Panc1 (cell line): ENCODE measurements at regions not wholly inside any gene's neighbourhood (a gene's known extent, or its start where the extent isn't known, plus 50 kb on each side); places are given as distances from the start of the nearest gene placed in this dataset.

Source experiments
- ATAC-seq: fragments of 200-7000 bp; cut with Tn5 transposase; 2 replicates; pipeline ENCODE4 v1.9.1; 2020; ENCODE audit warnings: mild to moderate bottlenecking, moderate library complexity
- BruUV-seq: library from RNA; stranded (reverse); fragments of 400-500 nt; replicated peaks from 2 replicates; lab custom pipeline; 2021; lab: Mats Ljungman, UMichigan
- CTCF ChIA-PET: fragments of 300-600 bp; sonication (Branson Sonifier 250); formaldehyde crosslinking; loops from one replicate; lab custom pipeline; 2022; ENCODE audit warnings: antibody characterized with exemption; lab: Charles Lee
- POLR2A ChIA-PET: fragments of 300-600 bp; sonication (Branson Sonifier 250); formaldehyde crosslinking; loops from one replicate; lab custom pipeline; 2022; ENCODE audit warnings: antibody characterized with exemption; lab: Charles Lee
- DNase-seq: peaks from one replicate; pipeline ENCODE4 v3.0.0-alpha.2; 2010; ENCODE audit warnings: low read depth, low spot score
- H3K27ac ChIP-seq: 2 replicates; pipeline ENCODE4 v1.5.1; 2011; ENCODE audit warnings: mild to moderate bottlenecking, low read length, inconsistent platforms
- H3K27me3 ChIP-seq: fragments of 200-500 bp; sonication (Bioruptor generic); 2 replicates; pipeline ENCODE4 v1.6.0; 2014; ENCODE audit warnings: low read length, inconsistent platforms; ENCODE audit not compliant: control insufficient read depth, insufficient read depth
- H3K36me3 ChIP-seq: fragments of 200-500 bp; sonication (Bioruptor generic); 2 replicates; pipeline ENCODE4 v1.5.1; 2014; ENCODE audit warnings: inconsistent platforms, mild to moderate bottlenecking, low read length, moderate library complexity; ENCODE audit not compliant: control insufficient read depth, insufficient read depth
- H3K4me1 ChIP-seq: 2 replicates; pipeline ENCODE4 v1.5.1; 2011; ENCODE audit warnings: inconsistent platforms, mild to moderate bottlenecking, low read length, moderate library complexity; ENCODE audit not compliant: control insufficient read depth, insufficient read depth
- H3K4me3 ChIP-seq, 2 experiments: 2 replicates each; pipeline ENCODE4 v1.5.1; 2011 to 2012; ENCODE audit warnings: low read depth in 2 of 2, low read length in 2 of 2, mild to moderate bottlenecking in 2 of 2, inconsistent platforms in 1 of 2, moderate library complexity in 1 of 2
- H3K9me3 ChIP-seq: fragments of 200-500 bp; sonication (Bioruptor generic); 2 replicates; pipeline ENCODE4 v1.5.1; 2014; ENCODE audit warnings: low read depth, mild to moderate bottlenecking, inconsistent platforms, low read length, moderate library complexity; ENCODE audit not compliant: control insufficient read depth, insufficient read depth
- POLR2AphosphoS5 ChIP-seq: IDR thresholded peaks from 2 replicates; pipeline ENCODE4 v1.6.1; 2012; ENCODE audit warnings: mild to moderate bottlenecking, low read depth, low read length, moderate library complexity
- SIN3A ChIP-seq: IDR thresholded peaks from 2 replicates; pipeline ENCODE4 v1.6.1; 2012; ENCODE audit warnings: low read depth, mild to moderate bottlenecking, low read length, moderate library complexity, borderline replicate concordance; ENCODE audit not compliant: insufficient read depth
- TCF7L2 ChIP-seq: IDR thresholded peaks from 2 replicates; pipeline ENCODE4 v1.6.1; 2011; ENCODE audit warnings: mild to moderate bottlenecking, low read depth, low read length, inconsistent platforms
- in situ Hi-C: cut with HindIII; loops from 2 replicates; pipeline ENCODE4 v1.10.0; 2016; ENCODE audit warnings: low sequenced_read_pairs, low pct_unique_long_range_greater_than_20kb
- intact Hi-C: fragments of 100-400 bp; cut with micrococcal nuclease; formaldehyde crosslinking; loops from one replicate; pipeline ENCODE4 v1.10.0; 2022; ENCODE audit not compliant: unreplicated experiment
- TF ChIP-seq, protein P1 (sequence below), 2 experiments: IDR thresholded peaks; 2 replicates each; pipeline ENCODE4 v1.6.1; 2011 to 2012; ENCODE audit warnings: low read depth in 2 of 2, control low read depth in 1 of 2, low read length in 1 of 2, mild to moderate bottlenecking in 1 of 2, moderate library complexity in 1 of 2; ENCODE audit not compliant: insufficient read depth in 1 of 2
- TF ChIP-seq, protein P2 (sequence below): fragments of 450-650 bp; IDR thresholded peaks from 2 replicates; pipeline ENCODE4 v1.5.1; 2017; ENCODE audit warnings: mild to moderate bottlenecking

DNA sequence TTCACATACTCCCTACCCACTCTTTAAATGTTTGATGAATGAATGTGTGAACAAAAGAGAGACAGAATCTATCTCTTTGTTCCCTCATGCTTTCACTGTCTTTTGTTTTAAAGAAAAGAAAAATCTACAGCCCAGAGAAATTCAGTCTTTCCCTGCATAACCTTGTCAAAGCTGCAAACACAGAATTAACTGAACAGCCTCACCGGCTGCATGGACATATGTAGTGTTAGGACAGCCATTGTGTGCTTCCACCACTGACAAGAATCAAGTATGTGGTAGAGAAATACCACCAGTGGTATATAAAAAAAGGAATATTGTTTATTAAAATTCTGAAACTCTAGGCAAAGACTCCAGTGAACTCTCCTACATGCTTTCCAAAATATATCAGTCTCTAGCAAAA is 348.4 kb upstream of the NBEA start:
- no peak overlapping the region for H3K4me3 ChIP-seq
- CTCF ChIA-PET = no interaction called here
- POLR2A ChIA-PET = no interaction called here
- ATAC-seq (no peak), DNase-seq (no peak)
- H3K4me1 ChIP-seq = no peaks in the 10 kb centered on the region
- no peaks in the 10 kb centered on the region for H3K36me3 ChIP-seq
- intact Hi-C loops (no loop called here), in situ Hi-C loops (no loop called here)
- H3K9me3 ChIP-seq = no peaks in the 10 kb centered on the region; the same call in 1 of the 2 replicates
- no peaks in the 10 kb centered on the region for H3K27me3 ChIP-seq
- H3K27ac ChIP-seq = no peak overlapping the region
- TF ChIP-seq, protein P1, sequence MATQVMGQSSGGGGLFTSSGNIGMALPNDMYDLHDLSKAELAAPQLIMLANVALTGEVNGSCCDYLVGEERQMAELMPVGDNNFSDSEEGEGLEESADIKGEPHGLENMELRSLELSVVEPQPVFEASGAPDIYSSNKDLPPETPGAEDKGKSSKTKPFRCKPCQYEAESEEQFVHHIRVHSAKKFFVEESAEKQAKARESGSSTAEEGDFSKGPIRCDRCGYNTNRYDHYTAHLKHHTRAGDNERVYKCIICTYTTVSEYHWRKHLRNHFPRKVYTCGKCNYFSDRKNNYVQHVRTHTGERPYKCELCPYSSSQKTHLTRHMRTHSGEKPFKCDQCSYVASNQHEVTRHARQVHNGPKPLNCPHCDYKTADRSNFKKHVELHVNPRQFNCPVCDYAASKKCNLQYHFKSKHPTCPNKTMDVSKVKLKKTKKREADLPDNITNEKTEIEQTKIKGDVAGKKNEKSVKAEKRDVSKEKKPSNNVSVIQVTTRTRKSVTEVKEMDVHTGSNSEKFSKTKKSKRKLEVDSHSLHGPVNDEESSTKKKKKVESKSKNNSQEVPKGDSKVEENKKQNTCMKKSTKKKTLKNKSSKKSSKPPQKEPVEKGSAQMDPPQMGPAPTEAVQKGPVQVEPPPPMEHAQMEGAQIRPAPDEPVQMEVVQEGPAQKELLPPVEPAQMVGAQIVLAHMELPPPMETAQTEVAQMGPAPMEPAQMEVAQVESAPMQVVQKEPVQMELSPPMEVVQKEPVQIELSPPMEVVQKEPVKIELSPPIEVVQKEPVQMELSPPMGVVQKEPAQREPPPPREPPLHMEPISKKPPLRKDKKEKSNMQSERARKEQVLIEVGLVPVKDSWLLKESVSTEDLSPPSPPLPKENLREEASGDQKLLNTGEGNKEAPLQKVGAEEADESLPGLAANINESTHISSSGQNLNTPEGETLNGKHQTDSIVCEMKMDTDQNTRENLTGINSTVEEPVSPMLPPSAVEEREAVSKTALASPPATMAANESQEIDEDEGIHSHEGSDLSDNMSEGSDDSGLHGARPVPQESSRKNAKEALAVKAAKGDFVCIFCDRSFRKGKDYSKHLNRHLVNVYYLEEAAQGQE (IDR thresholded peaks at IDR 0.05; ENCODE audit: insufficient read depth in 1 of 2, low read depth in 2 of 2, low read length in 1 of 2) = no peak
- TF ChIP-seq TCF7L2 (no peak), SIN3A (no peak), POLR2AphosphoS5 (no peak)
- TF ChIP-seq, protein P2, sequence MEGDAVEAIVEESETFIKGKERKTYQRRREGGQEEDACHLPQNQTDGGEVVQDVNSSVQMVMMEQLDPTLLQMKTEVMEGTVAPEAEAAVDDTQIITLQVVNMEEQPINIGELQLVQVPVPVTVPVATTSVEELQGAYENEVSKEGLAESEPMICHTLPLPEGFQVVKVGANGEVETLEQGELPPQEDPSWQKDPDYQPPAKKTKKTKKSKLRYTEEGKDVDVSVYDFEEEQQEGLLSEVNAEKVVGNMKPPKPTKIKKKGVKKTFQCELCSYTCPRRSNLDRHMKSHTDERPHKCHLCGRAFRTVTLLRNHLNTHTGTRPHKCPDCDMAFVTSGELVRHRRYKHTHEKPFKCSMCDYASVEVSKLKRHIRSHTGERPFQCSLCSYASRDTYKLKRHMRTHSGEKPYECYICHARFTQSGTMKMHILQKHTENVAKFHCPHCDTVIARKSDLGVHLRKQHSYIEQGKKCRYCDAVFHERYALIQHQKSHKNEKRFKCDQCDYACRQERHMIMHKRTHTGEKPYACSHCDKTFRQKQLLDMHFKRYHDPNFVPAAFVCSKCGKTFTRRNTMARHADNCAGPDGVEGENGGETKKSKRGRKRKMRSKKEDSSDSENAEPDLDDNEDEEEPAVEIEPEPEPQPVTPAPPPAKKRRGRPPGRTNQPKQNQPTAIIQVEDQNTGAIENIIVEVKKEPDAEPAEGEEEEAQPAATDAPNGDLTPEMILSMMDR = no peak
- no TSS peak for BruUV-seq

DNA sequence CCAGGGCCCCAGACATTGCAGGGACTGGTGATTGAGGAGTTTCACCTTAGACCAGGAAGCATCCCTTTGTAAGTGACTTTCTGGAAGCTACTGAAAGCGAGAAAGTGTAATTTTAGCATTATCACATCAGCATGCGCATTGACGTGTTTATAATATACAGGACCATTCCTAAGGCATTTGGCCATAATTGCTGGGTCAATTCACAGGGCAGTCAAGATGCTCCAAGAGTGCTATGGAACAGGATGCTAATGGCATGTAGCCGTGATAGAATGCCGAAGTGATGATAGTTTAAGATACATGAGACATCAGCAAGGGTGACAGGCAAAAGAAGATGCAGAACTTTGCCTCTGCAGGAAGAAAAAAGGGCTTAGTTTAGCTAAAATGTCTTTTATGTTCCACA is 347.6 kb upstream of the NBEA start:
- no peak overlapping the region for H3K27ac ChIP-seq
- in situ Hi-C loops (no loop called here), intact Hi-C loops (no loop called here)
- H3K27me3 ChIP-seq = no peaks in the 10 kb centered on the region
- no peaks in the 10 kb centered on the region; the same call in 1 of the 2 replicates for H3K9me3 ChIP-seq
- H3K36me3 ChIP-seq = no peaks in the 10 kb centered on the region
- ChIA-PET POLR2A (no interaction called here), CTCF (no interaction called here)
- no peak for TF ChIP-seq SIN3A
- TF ChIP-seq, protein P2 = no peak
- no peak for TF ChIP-seq POLR2AphosphoS5
- no peak for TF ChIP-seq TCF7L2
- TF ChIP-seq, protein P1 (IDR thresholded peaks at IDR 0.05; ENCODE audit: insufficient read depth in 1 of 2, low read depth in 2 of 2, low read length in 1 of 2) = no peak
- H3K4me1 ChIP-seq = no peaks in the 10 kb centered on the region
- no peak overlapping the region for H3K4me3 ChIP-seq
- DNase-seq (no peak), ATAC-seq (no peak)
- BruUV-seq = no TSS peak
